Cerebellar cortex (tissue), 1 donor: ENCODE measurements at regions not wholly inside any gene's neighbourhood (a gene's known extent, or its start where the extent isn't known, plus 50 kb on each side); places are given as distances from the start of the nearest gene placed in this dataset.
"Not testable (repeated sequence)": the region's sequence is repeated elsewhere in the genome, so short reads cannot be mapped to it uniquely, and the experiment has no call there.

Experiments used
- DNase-seq: peaks from one replicate; pipeline ENCODE4 v3.0.0-alpha.2; 2015; ENCODE audit warnings: low spot score

- DNase-seq, result no peak
Measured at GRCh38 chr11:23143022-23143421, 282.7 kb upstream of the CCDC179 start.

GRCh38 chr11:23151819-23152218 is 291.5 kb upstream of the CCDC179 start:
- DNase-seq, result no peak

- no peak for DNase-seq
Measured at GRCh38 chr11:23155503-23155902, 295.2 kb upstream of the CCDC179 start.

- DNase-seq, result no peak
Measured at GRCh38 chr11:23164022-23164421, 303.7 kb upstream of the CCDC179 start.

- no peak for DNase-seq
Measured at GRCh38 chr11:23166376-23166775, 306.1 kb upstream of the CCDC179 start.

GRCh38 chr11:23179609-23180008 is 319.3 kb upstream of the CCDC179 start:
- no peak for DNase-seq

GRCh38 chr11:23181022-23181807 is 320.9 kb upstream of the CCDC179 start:
- no peak for DNase-seq

DNA sequence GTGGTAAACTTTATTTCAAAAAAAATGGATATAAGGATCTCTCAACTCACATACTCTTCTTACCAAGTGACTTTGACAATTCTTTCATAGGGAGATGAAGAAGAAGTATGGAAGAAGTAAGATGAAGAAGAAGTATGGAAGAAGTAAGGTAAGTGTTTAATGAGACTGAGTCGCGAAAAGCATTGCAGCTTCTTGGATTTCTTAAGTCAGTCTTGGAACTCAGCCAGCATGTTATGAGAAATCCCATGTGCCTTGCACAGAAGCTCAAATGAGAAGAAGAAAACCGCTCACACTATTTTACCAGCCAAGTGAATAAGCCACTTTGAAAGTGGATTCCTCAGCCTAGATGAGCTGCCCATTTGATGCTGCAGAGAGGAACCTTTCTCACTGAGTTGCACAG is 332.0 kb upstream of the CCDC179 start:
- no peak for DNase-seq

GRCh38 chr11:23201936-23202522 is 341.8 kb upstream of the CCDC179 start:
- no peak for DNase-seq

DNA sequence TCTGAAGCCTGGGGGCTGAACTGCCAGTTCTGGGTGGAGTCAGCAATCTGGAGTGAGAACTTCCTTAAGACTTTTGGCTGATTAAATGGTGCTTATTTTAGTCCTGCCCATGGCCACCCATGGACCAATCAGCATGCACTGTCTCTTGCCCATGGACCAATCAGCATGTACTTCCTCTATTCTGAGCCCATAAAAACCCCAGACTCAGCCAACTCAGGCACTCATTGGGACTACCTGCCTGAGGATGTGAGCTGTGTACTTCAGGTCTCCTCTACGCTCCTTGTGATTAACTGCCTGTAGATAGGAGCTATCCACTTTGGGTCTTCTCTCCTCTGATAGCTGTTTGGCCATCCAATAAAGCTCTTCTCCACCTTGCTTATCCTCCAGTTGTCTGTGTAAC is 342.3 kb upstream of the CCDC179 start:
- no peak for DNase-seq

GRCh38 chr11:23205156-23205871 is 345.0 kb upstream of the CCDC179 start:
- DNase-seq, result no peak

GRCh38 chr11:23206741-23207336 is 346.6 kb upstream of the CCDC179 start:
- DNase-seq, result no peak

DNA sequence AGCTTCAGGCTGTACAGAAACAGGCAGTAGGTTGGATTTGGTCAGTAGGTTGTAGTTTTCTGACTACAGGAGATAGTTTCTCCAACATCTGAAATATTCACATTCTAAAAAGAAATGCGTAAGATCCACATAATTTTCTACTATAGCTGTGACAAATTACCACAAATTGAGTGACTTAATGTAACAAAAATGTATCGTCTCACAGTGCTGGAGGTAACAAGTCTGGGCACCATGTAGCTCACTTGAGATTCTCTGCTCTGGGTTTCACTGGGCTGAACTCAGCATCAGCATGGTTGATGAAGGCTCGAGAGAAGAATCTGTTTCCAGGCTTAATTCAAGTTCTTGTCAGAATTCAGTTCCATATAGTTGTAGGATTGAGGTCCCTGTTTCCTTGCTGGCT is 350.9 kb upstream of the CCDC179 start:
- no peak for DNase-seq

- no peak for DNase-seq
Measured at GRCh38 chr11:23212807-23213206, 352.5 kb upstream of the CCDC179 start.

DNA sequence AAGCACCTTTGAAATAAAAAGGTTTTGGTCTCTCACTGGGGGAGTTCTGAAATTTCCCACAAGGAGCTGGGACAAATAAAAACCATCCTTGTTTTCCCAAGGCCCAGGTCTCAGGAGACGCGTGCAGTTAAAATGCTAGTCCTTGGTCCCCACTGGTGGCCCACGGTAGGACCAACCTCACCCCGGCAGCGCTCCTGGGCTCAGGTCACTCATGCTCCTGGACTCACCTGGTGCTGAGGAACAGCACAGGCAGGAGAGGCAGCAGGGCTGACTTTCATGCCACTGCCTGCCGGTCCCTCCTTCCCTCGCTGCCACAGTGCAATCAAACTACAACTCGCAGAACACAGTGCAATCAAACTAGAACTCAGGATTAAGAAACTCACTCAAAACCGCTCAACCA is 356.8 kb upstream of the CCDC179 start:
- no peak for DNase-seq

GRCh38 chr11:23220086-23220485 is 359.8 kb upstream of the CCDC179 start:
- not testable (repeated sequence) for DNase-seq

GRCh38 chr11:23221366-23221765 is 361.1 kb upstream of the CCDC179 start:
- DNase-seq, result no peak

DNA sequence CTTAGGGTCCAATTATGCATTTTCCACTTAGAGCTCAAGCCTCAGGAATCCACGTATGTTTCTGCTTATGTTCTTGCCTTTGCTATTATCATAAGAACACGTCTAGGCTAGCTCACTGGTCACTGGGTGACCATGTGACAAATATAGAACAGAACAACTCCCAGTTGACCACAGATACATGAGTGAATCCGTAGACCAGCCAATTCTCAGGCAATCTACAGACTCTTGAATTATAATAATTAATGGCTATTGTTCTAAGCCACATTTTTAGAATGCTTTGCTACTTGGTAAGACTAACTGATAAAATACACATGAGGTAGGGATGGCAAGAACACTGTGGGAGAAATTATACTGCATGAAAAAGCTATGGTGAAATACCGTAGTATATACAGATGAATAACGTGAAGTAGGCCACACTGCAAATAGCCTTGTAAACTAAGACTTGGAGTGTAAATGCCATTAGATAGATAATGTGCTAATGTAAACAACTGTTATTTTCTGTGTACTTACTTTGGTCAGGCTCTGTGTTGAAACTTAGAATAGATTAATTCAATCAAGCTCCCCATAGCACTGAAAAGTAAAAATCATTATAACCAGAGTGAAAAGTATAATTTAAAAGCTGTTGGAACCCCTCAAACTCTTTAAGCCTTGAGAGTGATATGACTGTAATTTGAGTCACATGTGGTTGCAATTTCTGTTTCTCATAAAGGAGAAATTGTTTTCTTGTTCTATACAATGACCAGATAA is 366.2 kb upstream of the CCDC179 start:
- DNase-seq, result no peak

- no peak for DNase-seq
Measured at GRCh38 chr11:23227078-23227445, 366.8 kb upstream of the CCDC179 start.

DNA sequence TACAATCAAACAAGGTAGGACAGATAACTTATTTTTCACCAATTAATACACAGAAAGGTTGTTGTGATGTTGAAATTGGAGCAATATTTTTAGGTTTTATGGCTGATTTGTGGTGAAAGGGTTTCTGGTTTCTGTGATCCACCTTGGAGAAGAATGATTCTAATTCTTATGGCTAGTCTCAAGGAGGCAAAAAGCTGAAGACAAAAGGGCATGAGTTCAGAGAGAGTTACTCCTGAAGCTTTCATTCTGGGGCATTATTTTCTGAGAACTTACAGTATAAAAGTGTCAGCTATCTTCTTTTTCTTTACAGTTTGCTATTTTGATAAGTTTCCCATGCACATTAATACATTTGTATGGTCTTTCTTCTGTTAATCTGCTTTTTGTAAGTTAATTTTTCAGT is 372.4 kb upstream of the CCDC179 start:
- no peak for DNase-seq

- no peak for DNase-seq
Measured at GRCh38 chr11:23233075-23233474, 372.8 kb upstream of the CCDC179 start.
